Endothelial cell of umbilical vein (primary cell): ENCODE measurements at regions not wholly inside any gene's neighbourhood (a gene's known extent, or its start where the extent isn't known, plus 50 kb on each side); places are given as distances from the start of the nearest gene placed in this dataset.
"Not testable (repeated sequence)": the region's sequence is repeated elsewhere in the genome, so short reads cannot be mapped to it uniquely, and the experiment has no call there.

Source experiments
- BruUV-seq: library from RNA; stranded (reverse); fragments of 400-500 nt; replicated peaks from 2 replicates; lab custom pipeline; 2021; lab: Mats Ljungman, UMichigan
- CTCF ChIA-PET: fragments of 300-600, 350-600 bp; sonication (Branson Sonifier 250); formaldehyde crosslinking; loops from one replicate; lab custom pipeline; 2021; ENCODE audit warnings: antibody characterized with exemption, inconsistent platforms; lab: Charles Lee
- POLR2A ChIA-PET: fragments of 300-600, 350-600 bp; sonication (Branson Sonifier 250); formaldehyde crosslinking; loops from one replicate; lab custom pipeline; 2021; ENCODE audit warnings: antibody characterized with exemption, inconsistent platforms; lab: Charles Lee
- DNase-seq: peaks from one replicate; pipeline ENCODE4 v3.0.0-alpha.2; 2011; ENCODE audit warnings: low read depth, low spot score
- FAIRE-seq: peaks from 2 replicates; lab custom pipeline; 2011; peaks lifted over from hg19 to GRCh38; lab: Jason Lieb, UNC
- H2AFZ ChIP-seq: 2 replicates; pipeline ENCODE4 v1.6.0; 2012; ENCODE audit warnings: low read depth, low read length, control low read depth, inconsistent platforms
- H3K27ac ChIP-seq: 2 replicates; pipeline ENCODE4 v1.5.1; 2011; ENCODE audit warnings: low read depth, mild to moderate bottlenecking, control low read depth, low read length, moderate library complexity; ENCODE audit not compliant: insufficient read depth
- H3K27me3 ChIP-seq, 2 experiments: 2 replicates each; pipeline versions ENCODE4 v1.6.0 to v1.6.1; 2011; ENCODE audit warnings: low read length in 2 of 2, mixed read lengths in 1 of 2; ENCODE audit not compliant: control insufficient read depth in 2 of 2, insufficient read depth in 2 of 2
- H3K36me3 ChIP-seq, 2 experiments: 2 replicates in 1 of 2; 3 replicates in 1 of 2; pipeline ENCODE4 v1.5.1; 2011; ENCODE audit warnings: low read length in 2 of 2, mild to moderate bottlenecking in 1 of 2, moderate library complexity in 1 of 2; ENCODE audit not compliant: control insufficient read depth in 2 of 2, insufficient read depth in 2 of 2; ENCODE audit errors: extremely low read depth in 1 of 2
- H3K4me1 ChIP-seq: 3 replicates; pipeline ENCODE4 v1.5.1; 2011; ENCODE audit warnings: mild to moderate bottlenecking, low read length; ENCODE audit not compliant: control insufficient read depth, insufficient read depth; ENCODE audit errors: extremely low read depth
- H3K4me2 ChIP-seq: 2 replicates; pipeline ENCODE4 v1.6.1; 2011; ENCODE audit warnings: low read length, control low read depth, mixed read lengths; ENCODE audit not compliant: insufficient read depth
- H3K4me3 ChIP-seq, 3 experiments: fragments of 200-600 bp in 1 of 3; sonication (generic), shearing (Covaris generic) in 1 of 3; replicated peaks in 1 of 3; 2 replicates each; pipeline ENCODE4 v1.5.1; 2011 to 2016; ENCODE audit warnings: control low read depth in 3 of 3, low read length in 3 of 3, mild to moderate bottlenecking in 2 of 3, inconsistent platforms in 1 of 3, low read depth in 1 of 3, moderate library complexity in 1 of 3; ENCODE audit not compliant: insufficient read depth in 1 of 3
- H3K79me2 ChIP-seq: 2 replicates; pipeline ENCODE4 v1.6.0; 2012; ENCODE audit warnings: low read length, inconsistent platforms; ENCODE audit not compliant: control insufficient read depth, insufficient read depth
- H3K9ac ChIP-seq: replicated peaks from 2 replicates; pipeline ENCODE3; 2011; ENCODE audit warnings: low read length, control low read depth; ENCODE audit not compliant: insufficient read depth; ENCODE audit errors: extremely low read depth
- H3K9me1 ChIP-seq: replicated peaks from 3 replicates; pipeline ENCODE4 v1.6.0; 2011; ENCODE audit warnings: mild to moderate bottlenecking, low read length; ENCODE audit not compliant: control insufficient read depth, insufficient read depth; ENCODE audit errors: extremely low read depth
- H3K9me3 ChIP-seq: replicated peaks from 2 replicates; pipeline ENCODE4 v1.5.1; 2012; ENCODE audit warnings: low read length, inconsistent platforms; ENCODE audit not compliant: control insufficient read depth, insufficient read depth
- H4K20me1 ChIP-seq: replicated peaks from 2 replicates; pipeline ENCODE3; 2011; ENCODE audit warnings: mild to moderate bottlenecking, low read length; ENCODE audit not compliant: control insufficient read depth, insufficient read depth; ENCODE audit errors: extremely low read depth
- CTCF ChIP-seq, 2 donors: IDR thresholded peaks; 1 replicate in 1 of 2; 2 replicates in 1 of 2; pipeline ENCODE4 v1.5.1; 2011; ENCODE audit warnings: low read length in 2 of 2, mild to moderate bottlenecking in 2 of 2, moderate library complexity in 2 of 2, control low read depth in 1 of 2, inconsistent platforms in 1 of 2, low read depth in 1 of 2; ENCODE audit not compliant: insufficient read depth in 1 of 2; ENCODE audit errors: extremely low read depth in 1 of 2
- EZH2 ChIP-seq: IDR thresholded peaks from 2 replicates; pipeline ENCODE4 v1.6.1; 2012; ENCODE audit warnings: borderline replicate concordance, low read depth, mild to moderate bottlenecking, moderate library complexity, low read length, inconsistent platforms; ENCODE audit not compliant: severe bottlenecking
- FOS ChIP-seq: IDR thresholded peaks from 2 replicates; pipeline ENCODE4 v1.6.1; 2011; ENCODE audit warnings: mild to moderate bottlenecking, low read length, moderate library complexity, borderline replicate concordance; ENCODE audit not compliant: insufficient read depth
- GATA2 ChIP-seq: IDR thresholded peaks from 2 replicates; pipeline ENCODE4 v1.7.0; 2011; ENCODE audit warnings: low read depth, mild to moderate bottlenecking, moderate library complexity, mixed read lengths, low read length; ENCODE audit not compliant: insufficient read length, insufficient read depth
- JUN ChIP-seq: IDR thresholded peaks from 2 replicates; pipeline ENCODE4 v1.6.1; 2011; ENCODE audit warnings: borderline replicate concordance, low read depth; ENCODE audit not compliant: insufficient read length, insufficient read depth
- MAX ChIP-seq: IDR thresholded peaks from 2 replicates; pipeline ENCODE4 v1.6.1; 2011; ENCODE audit not compliant: insufficient read depth, insufficient read length
- MYC ChIP-seq: IDR thresholded peaks from one replicate; pipeline ENCODE4 v1.6.1; 2011; ENCODE audit warnings: mild to moderate bottlenecking, low read depth, low read length
- POLR2A ChIP-seq: IDR thresholded peaks from 2 replicates; pipeline ENCODE4 v1.6.1; 2012; ENCODE audit warnings: low read depth, mild to moderate bottlenecking, control low read depth, low read length
- POLR2AphosphoS5 ChIP-seq: IDR thresholded peaks from 2 replicates; pipeline ENCODE4 v1.6.1; 2012; ENCODE audit warnings: low read depth, mild to moderate bottlenecking, control low read depth, low read length, moderate library complexity; ENCODE audit not compliant: insufficient read depth
- dilution Hi-C: fragments of 300-500 bp; cut with MboI; formaldehyde crosslinking; loops from one replicate; pipeline ENCODE4 v1.15.0; 2019; ENCODE audit warnings: low sequenced_read_pairs; ENCODE audit not compliant: extremely low pct_ligation_motif_present
- intact Hi-C: fragments of 100-400 bp; cut with micrococcal nuclease; formaldehyde crosslinking; loops from one replicate; pipeline ENCODE4 v1.10.0; 2022

GRCh38 chrX:25427873-25428555 lies 412.2 kb upstream of the ARX start:
- no peak overlapping the region for H2AFZ ChIP-seq
- BruUV-seq, result no TSS peak
- intact Hi-C loops (no loop called here), dilution Hi-C loops (no loop called here)
- FAIRE-seq (no peak), DNase-seq (no peak)
- H3K4me2 ChIP-seq, result no peak overlapping the region
- no peaks in the 10 kb centered on the region for H3K9me3 ChIP-seq
- H3K4me3 ChIP-seq, result no peak overlapping the region
- no peak overlapping the region for H3K27ac ChIP-seq
- H4K20me1 ChIP-seq, result no peaks in the 10 kb centered on the region
- H3K4me1 ChIP-seq, result no peaks in the 10 kb centered on the region
- CTCF ChIA-PET, result no interaction called here
- no peak overlapping the region for H3K9ac ChIP-seq
- no peaks in the 10 kb centered on the region for H3K79me2 ChIP-seq
- H3K27me3 ChIP-seq, result no peaks in the 10 kb centered on the region
- TF ChIP-seq GATA2, result no peak
- TF ChIP-seq POLR2A, result no peak
- no peak for TF ChIP-seq MYC
- no peak for TF ChIP-seq JUN
- no peak for TF ChIP-seq CTCF (IDR thresholded peaks at IDR 0.05; ENCODE audit: extremely low read depth in 1 of 2, insufficient read depth in 1 of 2, low read depth in 1 of 2, low read length in 2 of 2)
- no peak for TF ChIP-seq FOS
- TF ChIP-seq MAX, result no peak
- no peak for TF ChIP-seq POLR2AphosphoS5
- no peak for TF ChIP-seq EZH2
- POLR2A ChIA-PET, result no interaction called here
- H3K9me1 ChIP-seq, result no peaks in the 10 kb centered on the region
- H3K36me3 ChIP-seq, result no peaks in the 10 kb centered on the region

GRCh38 chrX:25404163-25404562 lies 388.4 kb upstream of the ARX start:
- CTCF ChIA-PET, H3K4me1 ChIP-seq, DNase-seq, H2AFZ ChIP-seq, FAIRE-seq, H3K9me3 ChIP-seq, H3K79me2 ChIP-seq, intact Hi-C loops, BruUV-seq, POLR2A ChIA-PET, H3K4me2 ChIP-seq, H4K20me1 ChIP-seq, H3K9ac ChIP-seq, H3K4me3 ChIP-seq, H3K27me3 ChIP-seq, H3K27ac ChIP-seq, H3K36me3 ChIP-seq, dilution Hi-C loops, H3K9me1 ChIP-seq: not testable (repeated sequence)
